ENCODE measurements at regions not wholly inside any gene's neighbourhood (a gene's known extent, or its start where the extent isn't known, plus 50 kb on each side); places are given as distances from the start of the nearest gene placed in this dataset.
"Not testable (repeated sequence)": the region's sequence is repeated elsewhere in the genome, so short reads cannot be mapped to it uniquely, and the experiment has no call there.

GRCh38 chr6:119521251-119521650, 171.7 kb upstream of the MAN1A1 start:
- intact Hi-C loops (cut with micrococcal nuclease) = no loop called here

GRCh38 chr6:119517428-119517827, 167.9 kb upstream of the MAN1A1 start:
- intact Hi-C loops (cut with micrococcal nuclease) = no loop called here

DNA sequence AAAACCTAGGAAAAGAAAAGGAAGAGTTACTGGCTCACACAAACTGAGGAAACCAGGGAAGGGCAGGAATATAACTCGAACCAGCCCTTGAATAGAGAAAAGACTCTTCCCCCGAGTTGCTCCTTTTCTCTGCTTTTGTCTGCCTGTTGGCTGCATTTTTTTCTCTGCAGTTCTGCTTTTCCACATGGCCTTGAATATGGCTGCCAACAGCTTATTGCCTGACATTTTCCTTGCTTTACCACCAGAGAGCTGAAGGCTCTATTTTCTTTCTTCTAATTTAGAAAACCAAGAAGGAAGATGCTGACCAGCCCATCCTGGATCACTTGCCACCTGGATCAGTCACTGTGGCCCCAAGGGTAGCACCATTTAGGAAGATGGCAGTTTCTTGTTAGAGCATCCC, 164.8 kb upstream of the MAN1A1 start:
- intact Hi-C loops (cut with micrococcal nuclease) = no loop called here

DNA sequence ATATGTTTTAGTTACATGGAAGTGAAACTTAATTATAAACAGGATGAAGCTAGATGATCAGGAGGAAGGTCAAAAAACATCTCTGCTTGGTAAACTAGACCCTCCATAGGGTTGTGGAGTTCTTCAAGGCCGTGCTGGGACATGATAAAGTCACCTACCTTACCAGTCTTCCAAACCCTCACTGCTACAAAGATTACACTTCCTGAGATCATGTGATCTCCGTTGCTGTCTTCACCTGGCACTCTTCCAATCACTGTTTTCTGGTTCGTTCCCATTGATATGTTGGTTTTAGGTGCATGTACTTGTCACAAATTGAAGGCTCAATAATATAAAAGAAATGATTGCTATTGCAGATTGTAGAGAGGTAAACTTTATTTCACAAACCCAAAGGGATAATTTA, 161.5 kb upstream of the MAN1A1 start:
- intact Hi-C loops (cut with micrococcal nuclease) = no loop called here

- intact Hi-C loops (cut with micrococcal nuclease) = no loop called here
These were observed 160.7 kb upstream of the MAN1A1 start for GRCh38 chr6:119510246-119510645.

- intact Hi-C loops (cut with micrococcal nuclease) = no loop called here
These were observed 157.1 kb upstream of the MAN1A1 start for GRCh38 chr6:119506631-119507174.

- intact Hi-C loops (cut with micrococcal nuclease) = no loop called here
These were observed 152.4 kb upstream of the MAN1A1 start for GRCh38 chr6:119501798-119502483.

GRCh38 chr6:119499797-119500196, 150.2 kb upstream of the MAN1A1 start:
- intact Hi-C loops (cut with micrococcal nuclease) = no loop called here

- intact Hi-C loops (cut with micrococcal nuclease) = no loop called here
These were observed 148.6 kb upstream of the MAN1A1 start for GRCh38 chr6:119497988-119498727.

DNA sequence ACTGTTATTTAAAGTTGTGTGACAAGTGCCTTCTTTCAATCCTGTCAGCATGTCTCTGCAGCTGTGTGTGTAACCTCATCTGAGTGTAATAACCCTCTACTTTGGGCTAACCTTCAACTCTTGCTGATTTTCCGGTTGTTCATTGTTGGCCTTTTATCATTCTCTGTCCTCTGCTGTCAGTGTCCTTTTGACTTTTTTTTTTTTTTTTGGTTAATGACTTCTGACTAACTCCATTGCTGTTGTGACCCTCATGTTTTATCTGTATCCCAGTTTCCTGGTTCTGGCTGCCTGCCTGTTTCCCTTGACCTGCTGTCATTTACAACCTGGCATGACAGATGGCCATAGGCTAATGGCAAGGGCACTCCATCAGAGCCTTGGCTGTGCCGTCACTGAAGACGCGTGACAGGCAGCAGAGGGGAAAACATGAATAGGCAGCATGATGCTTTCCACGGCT, 145.7 kb upstream of the MAN1A1 start:
- intact Hi-C loops (cut with micrococcal nuclease) = no loop called here

DNA sequence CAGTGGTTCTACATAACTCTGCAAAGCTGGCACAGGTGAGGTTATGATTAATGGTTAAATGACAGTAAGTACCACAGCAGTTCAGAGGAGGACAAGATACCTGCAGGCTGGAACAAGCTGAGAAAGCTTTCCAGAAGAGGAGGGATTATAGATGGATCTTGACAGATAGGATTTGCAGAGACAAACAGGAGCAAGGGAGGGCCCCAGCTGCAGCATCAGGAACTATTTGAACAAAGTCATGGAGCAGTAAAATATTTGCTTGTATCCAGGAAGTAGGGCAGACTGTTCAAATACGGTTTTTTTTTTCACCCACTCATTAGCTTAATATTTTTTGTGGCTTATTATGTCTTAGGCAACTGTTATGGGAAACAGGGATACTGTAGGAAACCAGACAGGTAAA, 144.4 kb upstream of the MAN1A1 start:
- intact Hi-C loops (cut with micrococcal nuclease) = no loop called here

DNA sequence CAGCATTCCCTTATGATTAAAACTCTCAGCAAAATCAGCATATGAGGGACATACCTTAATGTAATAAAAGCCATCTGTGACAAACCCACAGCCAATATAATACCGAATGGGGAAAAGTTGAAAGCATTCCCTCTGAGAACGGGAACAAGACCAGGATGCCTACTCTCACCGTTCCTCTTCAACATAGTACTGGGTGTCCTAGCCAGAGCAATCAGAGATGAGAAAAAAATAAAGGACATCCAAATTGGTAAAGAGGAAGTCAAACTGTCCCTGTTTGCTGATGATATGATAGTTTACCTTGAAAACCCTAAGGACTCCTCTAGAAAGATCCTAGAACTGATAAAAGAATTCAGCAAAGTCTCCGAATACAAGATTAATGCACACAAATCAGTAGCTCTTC, 141.6 kb upstream of the MAN1A1 start:
- intact Hi-C loops (cut with micrococcal nuclease) = not testable (repeated sequence)

- intact Hi-C loops (cut with micrococcal nuclease) = not testable (repeated sequence)
These were observed 140.5 kb upstream of the MAN1A1 start for GRCh38 chr6:119490050-119490449.

- intact Hi-C loops (cut with micrococcal nuclease) = no loop called here
These were observed 135.0 kb upstream of the MAN1A1 start for GRCh38 chr6:119484598-119484997.

GRCh38 chr6:119483908-119484307, 134.3 kb upstream of the MAN1A1 start:
- intact Hi-C loops (cut with micrococcal nuclease) = no loop called here

GRCh38 chr6:119482850-119483285, 133.3 kb upstream of the MAN1A1 start:
- intact Hi-C loops (cut with micrococcal nuclease) = no loop called here

DNA sequence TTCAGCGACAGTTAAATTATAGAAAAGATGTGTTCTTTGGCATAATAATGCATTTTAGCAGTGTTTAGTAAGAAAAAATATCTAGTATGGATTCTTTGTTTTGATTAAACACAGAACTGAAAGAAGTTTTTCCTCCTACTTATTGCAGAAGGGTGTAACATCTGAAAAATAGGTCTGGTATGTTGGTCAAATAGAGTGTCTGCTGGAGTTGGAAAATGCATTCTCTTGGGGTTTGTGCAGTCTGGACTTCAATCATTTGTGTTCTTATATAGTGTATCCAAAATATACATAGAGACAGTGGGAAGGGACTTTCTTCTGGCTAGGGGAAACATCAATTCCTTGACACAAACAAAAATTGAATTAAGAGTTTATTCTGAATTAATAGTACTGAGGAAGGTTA, 132.4 kb upstream of the MAN1A1 start:
- intact Hi-C loops (cut with micrococcal nuclease) = no loop called here

- intact Hi-C loops (cut with micrococcal nuclease) = no loop called here
These were observed 131.5 kb upstream of the MAN1A1 start for GRCh38 chr6:119480961-119481497.

- intact Hi-C loops (cut with micrococcal nuclease) = no loop called here
These were observed 130.5 kb upstream of the MAN1A1 start for GRCh38 chr6:119479860-119480655.

- intact Hi-C loops (cut with micrococcal nuclease) = no loop called here
These were observed 127.0 kb upstream of the MAN1A1 start for GRCh38 chr6:119476554-119476953.

DNA sequence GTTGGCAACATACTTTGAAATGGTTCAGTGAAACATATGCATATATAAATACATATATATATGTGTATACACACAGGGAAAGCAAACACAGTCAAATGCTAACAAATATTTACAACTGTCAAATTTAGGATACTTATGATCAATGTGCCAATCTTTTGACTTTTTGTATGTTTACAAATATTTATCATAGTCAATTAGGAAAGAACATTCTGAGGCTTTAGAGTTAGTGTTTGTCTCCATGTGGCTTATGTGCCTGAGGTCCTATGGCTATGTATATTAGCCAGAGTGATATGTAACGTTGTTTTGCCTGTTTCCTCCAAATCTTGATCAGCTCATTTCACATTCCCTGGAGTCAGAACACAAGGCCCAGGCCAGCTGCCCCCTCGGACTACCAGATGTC, 126.5 kb upstream of the MAN1A1 start:
- intact Hi-C loops (cut with micrococcal nuclease) = no loop called here
